ENCODE measurements at regions not wholly inside any gene's neighbourhood (a gene's known extent, or its start where the extent isn't known, plus 50 kb on each side); places are given as distances from the start of the nearest gene placed in this dataset.

GRCh38 chr2:16246281-16246850 lies 306.0 kb downstream of the MYCN start:
- ChIA-PET POLR2A (no interaction called here), CTCF (interaction anchor here (1.2 to 1.6 kb wide), 3 partner anchors 10 to 302 kb away, joined by 3 read pairs; no protein-coding TSS in a partner anchor)
- DNase-seq: no peak
- no peak overlapping the region for H3K27ac ChIP-seq (ENCODE audit: low read depth in 2 of 2, low read length in 1 of 2)
- H3K27me3 ChIP-seq (ENCODE audit: insufficient read depth): no peaks in the 10 kb centered on the region
- TF ChIP-seq SMC3 (IDR thresholded peaks at IDR 0.05; ENCODE audit: low read depth, low read length): no peak
- TF ChIP-seq NRF1 (IDR thresholded peaks at IDR 0.05; ENCODE audit: low read depth, low read length): no peak
- no peak for TF ChIP-seq ZBTB33 (IDR thresholded peaks at IDR 0.05; ENCODE audit: borderline replicate concordance, low read depth)
- TF ChIP-seq MAX (IDR thresholded peaks at IDR 0.05; ENCODE audit: low read depth): no peak
- no peak for TF ChIP-seq FOSL2 (IDR thresholded peaks at IDR 0.05; ENCODE audit: borderline replicate concordance, low read depth)
- TF ChIP-seq TCF12 (IDR thresholded peaks at IDR 0.05): no peak
- TF ChIP-seq PBX3 (IDR thresholded peaks at IDR 0.05): no peak
- TF ChIP-seq USF1 (IDR thresholded peaks at IDR 0.05; ENCODE audit: borderline replicate concordance, low read depth): no peak
- TF ChIP-seq RAD21 (IDR thresholded peaks at IDR 0.05; ENCODE audit: low read length): no peak
- TF ChIP-seq RFX5 (IDR thresholded peaks at IDR 0.05; ENCODE audit: low read length): no peak
- no peak for TF ChIP-seq REST (IDR thresholded peaks at IDR 0.05; ENCODE audit: low read depth, low read length)
- TF ChIP-seq SIN3A (IDR thresholded peaks at IDR 0.05; ENCODE audit: borderline replicate concordance, low read depth, low read length): no peak
- TF ChIP-seq IRF3 (IDR thresholded peaks at IDR 0.05; ENCODE audit: low read depth, low read length): no peak
- TF ChIP-seq POLR2AphosphoS5 (IDR thresholded peaks at IDR 0.05; ENCODE audit: low read depth, low read length): no peak
- TF ChIP-seq JUND (IDR thresholded peaks at IDR 0.05): no peak
- H3K36me3 ChIP-seq (replicated peaks in 1 of 2; ENCODE audit: control insufficient read depth in 1 of 2, insufficient read depth in 2 of 2, low read length in 1 of 2): no peaks in the 10 kb centered on the region
- no peaks in the 10 kb centered on the region for H3K9me3 ChIP-seq
- 40% methylated on average over 2 of the region's 2 CpGs for WGBS (ENCODE audit: low lambda C conversion rate)
- no peak overlapping the region for H3K4me2 ChIP-seq
- H3K9me2 ChIP-seq: no peaks in the 10 kb centered on the region
- no peak overlapping the region for H3K9ac ChIP-seq
- H4K20me1 ChIP-seq (ENCODE audit: insufficient read depth): no peaks in the 10 kb centered on the region
- no peak overlapping the region for H3K4me3 ChIP-seq (ENCODE audit: low read depth in 2 of 2, low read length in 1 of 2)
- no peaks in the 10 kb centered on the region for H3F3A ChIP-seq (replicated peaks; ENCODE audit: insufficient read depth)
- H3K79me2 ChIP-seq (ENCODE audit: insufficient read depth): no peaks in the 10 kb centered on the region
- H2AFZ ChIP-seq (ENCODE audit: low read depth): no peak overlapping the region
- H3K4me1 ChIP-seq (ENCODE audit: control insufficient read depth in 1 of 2, insufficient read depth in 2 of 2, low read depth in 1 of 2, low read length in 1 of 2): no peaks in the 10 kb centered on the region; a peak in 1 of 4 replicates
